Adrenal gland (tissue), 5 donors: ENCODE measurements at regions not wholly inside any gene's neighbourhood (a gene's known extent, or its start where the extent isn't known, plus 50 kb on each side); places are given as distances from the start of the nearest gene placed in this dataset.

Experiments
- CTCF ChIP-seq, 6 experiments: fragments of 450-650 bp in 4 of 6; fragments of 200-600 bp in 2 of 6; sonication (generic) in 1 of 6; IDR thresholded peaks; 1 replicate in 5 of 6; 2 replicates in 1 of 6; pipeline versions ENCODE4 v1.5.1 to v1.8.0; 2016 to 2021; ENCODE audit warnings: antibody characterized with exemption in 6 of 6, mild to moderate bottlenecking in 2 of 6, moderate library complexity in 1 of 6
- POLR2A ChIP-seq, 2 donors: fragments of 450-650 bp; IDR thresholded peaks; one replicate each; pipeline ENCODE4 v1.6.1; 2017; ENCODE audit warnings: antibody characterized with exemption in 2 of 2, mild to moderate bottlenecking in 2 of 2, moderate library complexity in 1 of 2
- donor health status: DM: no; HTN: no; CAD: no.

GRCh38 chr18:38996056-38996455 lies 1430.5 kb upstream of the CELF4 start:
- TF ChIP-seq POLR2A (IDR thresholded peaks at IDR 0.05) (no peak), CTCF (IDR thresholded peaks at IDR 0.05) (no peak)
